Umbilical cord (tissue), 1 donor: ENCODE measurements at regions not wholly inside any gene's neighbourhood (a gene's known extent, or its start where the extent isn't known, plus 50 kb on each side); places are given as distances from the start of the nearest gene placed in this dataset.

Experiments
- DNase-seq: peaks from one replicate; pipeline ENCODE4 v3.0.0-alpha.2; 2015; ENCODE audit warnings: low spot score

GRCh38 chr10:59085711-59086502 lies 90.5 kb upstream of the PHYHIPL start:
- no peak for DNase-seq

DNA sequence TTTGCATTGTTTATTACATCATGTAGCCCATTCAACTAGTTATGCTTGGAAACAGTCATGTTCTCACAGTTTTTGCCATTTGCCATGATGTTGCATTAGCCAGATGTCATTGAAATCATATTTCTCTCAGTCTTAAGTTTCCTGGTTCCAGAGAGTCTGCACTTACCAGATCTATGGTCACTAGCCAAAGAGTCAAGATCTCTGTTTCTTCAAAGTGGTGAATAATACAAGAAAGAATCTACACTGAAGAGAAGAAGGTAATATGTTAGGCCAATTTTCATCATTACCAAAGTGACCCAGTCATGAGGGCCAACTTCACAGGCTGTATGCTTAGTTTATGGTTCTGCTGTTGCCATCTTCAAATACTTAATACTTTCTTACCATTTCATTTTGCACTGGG lies 89.0 kb upstream of the PHYHIPL start:
- DNase-seq, result no peak

DNA sequence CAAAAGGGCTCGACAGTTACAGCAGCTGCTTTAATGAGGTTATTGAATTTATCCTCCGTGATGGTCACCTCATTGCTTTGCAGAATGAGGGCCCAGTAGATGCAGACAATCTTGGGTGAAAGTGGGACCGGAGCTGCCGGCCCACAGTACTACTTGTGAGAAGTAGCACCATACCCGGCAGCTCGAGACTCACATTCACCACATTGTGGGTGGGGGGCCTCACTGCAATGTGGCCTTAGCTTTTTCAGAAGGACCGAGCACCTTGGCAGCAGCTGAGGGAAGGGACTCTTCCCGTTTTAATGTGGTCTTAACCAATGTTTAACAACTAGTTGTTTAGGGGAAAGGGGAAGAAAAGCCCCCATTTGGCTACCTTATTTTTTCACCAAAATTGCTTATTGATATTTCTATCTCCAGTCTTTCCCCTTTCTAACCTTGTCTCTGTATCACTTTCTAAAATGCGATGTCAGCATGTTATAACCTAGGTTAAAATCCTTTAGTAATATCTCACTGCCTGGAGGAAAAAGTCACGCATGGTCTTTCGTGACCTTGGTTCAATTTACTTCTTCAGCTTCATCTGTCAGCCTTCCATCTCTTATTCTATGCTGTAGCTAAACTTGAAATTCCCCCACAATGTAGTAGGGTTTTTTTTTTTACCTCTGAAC lies 87.4 kb upstream of the PHYHIPL start:
- no peak for DNase-seq

DNA sequence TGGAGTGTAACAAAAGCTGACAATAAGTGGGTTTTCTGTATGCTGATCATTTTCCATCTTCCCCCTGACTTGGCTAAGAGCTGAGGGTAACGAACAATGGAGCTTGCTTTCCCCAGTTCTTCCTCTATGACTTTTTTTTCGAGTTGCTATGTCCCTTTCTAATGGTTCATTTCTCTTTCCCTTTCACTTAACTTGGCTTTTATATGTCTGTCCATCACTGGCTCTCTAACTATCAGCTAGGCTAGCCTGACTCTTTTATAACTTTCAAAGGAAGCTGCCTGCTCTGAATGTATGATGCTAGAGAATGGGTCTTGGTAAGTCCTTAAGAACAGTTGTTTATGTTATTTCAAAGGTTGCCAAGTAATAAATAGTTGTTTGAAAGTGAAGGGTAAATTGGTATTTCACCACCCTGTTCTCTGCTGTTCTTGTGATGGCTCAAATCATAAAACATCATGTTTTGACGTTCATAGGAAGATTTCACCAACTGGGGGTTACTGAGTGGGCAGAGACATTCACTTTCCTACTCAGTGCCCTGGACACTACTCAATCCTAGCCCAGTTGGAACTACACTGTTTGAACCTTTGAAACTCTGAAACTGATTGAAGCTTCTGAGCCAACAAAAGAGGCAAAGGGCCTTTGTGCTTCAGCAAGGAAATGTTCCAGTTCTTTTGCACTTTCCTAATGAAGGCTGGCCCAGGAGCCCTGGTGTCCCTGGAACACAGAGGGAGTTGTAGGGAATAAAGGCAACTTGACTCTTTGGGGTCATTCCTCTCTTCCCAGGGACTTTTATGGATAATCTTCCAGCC lies 85.4 kb upstream of the PHYHIPL start:
- DNase-seq, result no peak

DNA sequence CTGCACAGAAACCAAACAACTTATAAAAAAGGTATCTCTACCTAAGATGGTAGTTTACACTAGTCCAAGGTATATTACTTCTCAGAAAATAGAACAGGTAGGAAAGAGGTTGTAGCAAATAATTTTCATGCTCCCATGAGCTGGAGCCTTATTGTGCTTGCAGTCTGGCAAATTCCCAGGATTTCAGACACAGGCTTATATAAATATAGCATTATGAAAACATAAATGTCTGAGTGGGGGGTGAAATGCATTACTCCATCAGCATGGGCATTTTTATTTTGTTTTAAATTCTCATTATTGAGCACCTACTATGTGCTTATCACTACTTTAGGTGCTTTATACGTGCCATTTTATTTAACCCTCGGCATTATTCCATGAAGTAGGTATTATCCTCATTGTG lies 83.0 kb upstream of the PHYHIPL start:
- peak; percentile 27 for DNase-seq

- no peak for DNase-seq
Measured at GRCh38 chr10:59096631-59097030, 79.8 kb upstream of the PHYHIPL start.

DNA sequence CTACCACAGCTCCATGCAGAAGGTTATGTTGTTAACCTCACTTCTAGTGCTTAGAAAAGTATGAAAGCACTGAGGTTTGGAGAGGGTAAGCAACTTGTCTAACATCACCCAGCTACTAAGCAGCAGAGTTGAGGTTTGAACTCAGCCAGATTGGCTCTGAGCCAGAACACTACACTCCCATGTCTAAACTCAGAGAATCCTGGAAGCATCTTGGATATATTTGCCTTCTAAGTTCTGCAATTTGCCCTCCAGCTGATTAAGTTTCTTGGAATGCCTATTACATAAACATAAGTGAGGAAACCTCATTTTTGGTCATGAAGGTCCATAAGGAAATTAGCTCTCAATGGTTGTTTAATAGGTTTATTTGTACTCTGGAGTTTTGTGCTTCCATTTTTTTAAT lies 78.1 kb upstream of the PHYHIPL start:
- peak; percentile 27 for DNase-seq

DNA sequence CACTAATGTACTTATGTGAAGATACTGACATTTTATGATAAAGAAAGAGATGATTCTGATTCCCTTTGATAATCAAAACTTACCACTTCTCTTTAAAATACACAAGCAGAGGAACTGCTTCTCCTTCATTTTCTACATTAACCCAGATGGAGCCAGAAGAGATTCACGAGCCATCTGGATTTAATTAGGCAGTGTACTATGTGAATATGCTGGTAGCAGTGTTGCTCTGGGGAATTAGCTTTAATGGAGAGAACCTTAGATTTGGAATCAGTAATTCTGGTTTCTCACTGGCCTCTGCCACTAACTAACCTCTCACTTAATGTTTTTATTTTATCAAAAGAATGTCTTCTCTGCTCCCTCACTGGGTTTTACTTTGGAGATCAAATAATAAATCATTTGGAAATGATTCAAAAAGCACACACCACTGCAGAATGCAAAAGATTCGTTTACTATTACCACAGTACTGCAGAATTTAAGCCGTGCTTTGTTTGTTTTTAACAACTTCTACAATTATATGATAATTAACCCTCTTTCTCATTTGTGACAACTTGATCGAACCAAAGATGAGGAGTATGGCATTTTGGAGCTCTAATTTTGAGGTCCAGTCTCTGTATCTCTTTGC lies 77.5 kb upstream of the PHYHIPL start:
- peak; percentile 56 for DNase-seq

DNA sequence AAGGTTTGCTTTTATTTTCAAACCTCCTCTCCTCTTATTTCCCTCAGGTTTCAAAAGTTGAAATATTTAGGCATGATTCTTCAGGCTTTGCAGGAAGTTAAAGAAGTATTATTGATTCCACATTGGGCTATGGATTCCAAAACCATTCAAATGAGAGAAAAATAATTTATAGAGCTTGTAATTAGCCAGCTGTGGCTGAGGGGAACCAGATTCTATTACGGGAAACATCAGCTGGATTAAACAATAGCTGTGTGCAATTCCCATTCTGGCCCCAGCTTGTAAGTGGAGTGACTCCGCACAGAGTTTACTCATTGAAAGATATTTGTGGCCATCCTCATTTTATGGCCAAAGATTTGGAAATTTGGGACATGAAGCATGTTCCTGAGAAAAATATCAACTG lies 77.0 kb upstream of the PHYHIPL start:
- peak; percentile 19 for DNase-seq

DNA sequence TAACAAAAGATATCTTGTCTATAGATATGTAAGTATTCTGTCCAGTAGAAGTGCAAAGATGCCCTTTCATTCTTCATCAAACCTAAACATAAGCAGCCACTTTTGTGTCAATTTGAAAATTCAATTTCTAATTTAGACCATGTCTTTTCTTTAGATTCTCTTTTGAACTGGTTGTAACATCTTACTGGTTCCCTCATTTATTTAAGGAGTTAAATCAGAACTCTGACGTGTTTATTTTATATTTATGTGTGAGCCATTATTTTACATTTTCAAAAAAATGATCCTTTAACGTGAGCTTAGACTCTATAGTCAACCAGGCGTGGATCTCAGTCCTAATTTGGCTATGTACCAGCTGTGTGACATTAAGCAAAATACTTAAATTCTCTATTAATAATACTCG lies 74.0 kb upstream of the PHYHIPL start:
- no peak for DNase-seq

- DNase-seq, result no peak
Measured at GRCh38 chr10:59104186-59104585, 72.3 kb upstream of the PHYHIPL start.

- DNase-seq, result no peak
Measured at GRCh38 chr10:59106441-59106840, 70.0 kb upstream of the PHYHIPL start.

DNA sequence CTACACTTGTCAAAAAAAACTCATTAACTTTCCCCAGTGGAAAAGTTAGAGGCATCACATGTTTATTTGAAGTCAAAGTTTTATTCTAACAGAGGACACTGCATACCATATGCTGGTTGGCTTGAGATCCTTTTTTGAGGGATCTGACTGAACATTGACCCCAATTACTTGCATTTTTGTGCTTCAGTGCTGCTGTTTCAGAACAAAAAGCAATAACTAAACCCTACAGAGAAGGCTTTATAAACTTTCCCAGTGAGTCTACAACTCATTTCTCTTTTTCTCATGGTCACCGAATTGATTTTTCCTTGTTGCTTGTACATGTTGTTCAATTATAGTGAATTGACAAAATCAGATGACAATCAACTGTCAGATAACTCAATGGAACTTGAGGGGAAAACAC lies 69.3 kb upstream of the PHYHIPL start:
- no peak for DNase-seq

DNA sequence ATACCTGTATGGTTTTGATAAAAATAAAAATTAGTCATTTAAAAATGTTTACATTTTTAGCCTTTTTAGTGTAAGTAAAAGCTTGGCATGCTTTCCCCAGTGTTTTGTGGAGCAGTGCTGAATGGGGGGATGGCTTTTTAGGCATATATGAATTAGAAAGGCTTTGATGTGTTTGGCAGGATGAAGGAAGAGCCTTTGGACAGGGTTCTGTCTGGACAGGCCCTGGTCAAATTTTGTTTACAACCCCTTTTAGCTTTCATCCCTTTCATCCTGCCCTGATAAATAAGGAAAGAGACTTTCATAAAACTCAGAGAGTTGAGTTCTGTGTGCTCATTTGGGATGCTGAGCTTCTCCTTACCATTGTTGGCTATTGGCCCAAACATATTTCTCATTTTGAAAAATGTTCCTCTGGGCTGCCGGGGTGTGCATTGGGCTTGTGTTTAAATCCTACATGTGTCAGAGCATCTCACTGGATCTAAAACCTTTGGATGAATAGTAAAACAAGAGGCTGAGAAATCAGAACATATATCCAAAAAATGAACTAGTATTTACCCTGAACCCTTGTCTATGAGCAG lies 68.1 kb upstream of the PHYHIPL start:
- no peak for DNase-seq

GRCh38 chr10:59108886-59109288 lies 67.6 kb upstream of the PHYHIPL start:
- no peak for DNase-seq

GRCh38 chr10:59109826-59110225 lies 66.6 kb upstream of the PHYHIPL start:
- DNase-seq, result no peak

DNA sequence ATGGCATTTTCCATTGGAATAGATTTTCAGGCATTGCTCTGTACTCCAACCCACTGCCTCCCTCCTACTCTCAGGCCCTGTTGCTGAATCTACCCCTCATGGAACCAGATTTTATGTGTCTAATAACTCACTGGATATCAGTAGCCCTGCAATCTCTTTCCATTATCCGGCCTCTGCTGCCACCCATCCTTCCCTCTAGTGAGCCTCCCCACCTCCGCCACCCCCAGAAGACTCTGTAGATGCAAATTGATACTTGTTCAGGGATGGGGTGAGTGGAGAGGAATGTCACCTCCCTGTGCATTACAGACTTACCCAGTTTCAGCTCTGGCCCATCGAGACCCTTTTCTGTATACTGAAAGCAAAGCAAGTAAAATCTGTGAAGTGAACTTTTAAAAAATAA lies 52.3 kb upstream of the PHYHIPL start:
- no peak for DNase-seq

DNA sequence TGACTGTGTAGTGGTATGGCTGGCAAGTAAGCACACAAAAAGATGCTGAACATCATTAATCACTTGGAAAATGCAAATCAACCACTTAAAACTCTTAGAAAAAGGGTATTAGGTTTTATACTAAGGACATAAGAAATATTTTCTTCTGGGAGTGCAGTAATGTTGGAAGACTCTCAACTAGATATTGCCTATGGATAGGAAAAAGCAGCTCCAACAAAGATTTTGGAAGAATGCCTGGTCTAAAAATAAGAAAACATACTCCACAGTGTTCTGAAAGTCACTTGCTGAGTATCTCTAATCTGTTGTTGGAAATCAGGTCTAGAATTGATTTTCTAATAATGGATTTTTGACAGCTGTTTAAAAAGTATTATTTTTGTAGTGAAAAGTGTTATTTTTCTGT lies 50.8 kb upstream of the PHYHIPL start:
- peak; percentile 23 for DNase-seq

DNA sequence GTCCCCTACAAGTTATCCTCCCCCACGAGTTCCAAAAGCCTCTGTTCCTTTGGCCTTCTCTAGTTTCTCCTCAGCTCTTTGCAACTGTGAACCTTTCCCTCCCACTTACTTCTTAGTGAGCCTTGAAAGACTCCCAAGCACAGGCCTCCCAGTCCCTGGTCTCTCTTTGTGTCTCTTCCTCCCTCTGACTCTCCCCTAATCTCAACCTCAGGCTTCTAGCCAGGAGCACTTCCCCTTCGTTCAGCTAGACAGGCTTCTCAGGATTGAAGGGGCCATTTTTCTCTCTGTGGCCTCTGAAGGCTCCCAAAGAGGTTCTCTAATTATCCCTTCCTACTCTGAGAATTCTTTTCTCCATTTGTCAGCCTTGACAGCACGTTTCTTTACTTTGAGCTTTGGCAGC lies 50.2 kb upstream of the PHYHIPL start:
- no peak for DNase-seq
